ENCODE measurements at regions not wholly inside any gene's neighbourhood (a gene's known extent, or its start where the extent isn't known, plus 50 kb on each side); places are given as distances from the start of the nearest gene placed in this dataset.

GRCh38 chr1:95850165-95850649 is 616.2 kb downstream of the RWDD3 start:
- TF ChIP-seq CTCF (IDR thresholded peaks at IDR 0.05 in 4 of 5, conservative IDR thresholded peaks at IDR 0.05 in 1 of 5) (no peak), POLR2A (IDR thresholded peaks at IDR 0.05) (no peak)

Data from gastrocnemius medialis (tissue), 4 donors.